UCSD-AML1 (cell line): ENCODE measurements at regions not wholly inside any gene's neighbourhood (a gene's known extent, or its start where the extent isn't known, plus 50 kb on each side); places are given as distances from the start of the nearest gene placed in this dataset.
"Not testable (repeated sequence)": the region's sequence is repeated elsewhere in the genome, so short reads cannot be mapped to it uniquely, and the experiment has no call there.

Experiments
- DNase-seq: peaks from one replicate; lab custom pipeline; 2025; ENCODE audit not compliant: unreplicated experiment; lab: John Stamatoyannopoulos, UW

GRCh38 chr3:181609030-181609767 lies 102.5 kb upstream of the SOX2 start:
- DNase-seq: no peak

GRCh38 chr3:181604267-181604666 lies 107.5 kb upstream of the SOX2 start:
- no peak for DNase-seq

GRCh38 chr3:181596126-181596525 lies 115.6 kb upstream of the SOX2 start:
- DNase-seq: no peak

- not testable (repeated sequence) for DNase-seq
Observed at GRCh38 chr3:181590939-181591338, 120.8 kb upstream of the SOX2 start.

- no peak for DNase-seq
Observed at GRCh38 chr3:181582619-181583018, 129.1 kb upstream of the SOX2 start.

GRCh38 chr3:181581656-181582055 lies 130.1 kb upstream of the SOX2 start:
- no peak for DNase-seq

- DNase-seq: no peak
Observed at GRCh38 chr3:181578743-181579142, 133.0 kb upstream of the SOX2 start.

GRCh38 chr3:181572432-181572831 lies 139.3 kb upstream of the SOX2 start:
- no peak for DNase-seq

GRCh38 chr3:181570472-181570871 lies 141.3 kb upstream of the SOX2 start:
- DNase-seq: no peak

- DNase-seq: no peak
Observed at GRCh38 chr3:181569356-181569940, 142.3 kb upstream of the SOX2 start.

GRCh38 chr3:181568693-181569092 lies 143.0 kb upstream of the SOX2 start:
- DNase-seq: no peak

- DNase-seq: no peak
Observed at GRCh38 chr3:181568248-181568647, 143.5 kb upstream of the SOX2 start.

GRCh38 chr3:181567311-181568075 lies 144.2 kb upstream of the SOX2 start:
- no peak for DNase-seq

- no peak for DNase-seq
Observed at GRCh38 chr3:181565416-181565815, 146.3 kb upstream of the SOX2 start.

GRCh38 chr3:181564222-181564621 lies 147.5 kb upstream of the SOX2 start:
- DNase-seq: no peak

GRCh38 chr3:181561139-181562031 lies 150.3 kb upstream of the SOX2 start:
- no peak for DNase-seq

GRCh38 chr3:181558870-181559269 lies 152.9 kb upstream of the SOX2 start:
- no peak for DNase-seq

- DNase-seq: no peak
Observed at GRCh38 chr3:181555681-181556080, 156.0 kb upstream of the SOX2 start.

- no peak for DNase-seq
Observed at GRCh38 chr3:181554233-181554765, 157.4 kb upstream of the SOX2 start.

GRCh38 chr3:181549266-181549665 lies 162.5 kb upstream of the SOX2 start:
- DNase-seq: peak; percentile 8

- DNase-seq: no peak
Observed at GRCh38 chr3:181541414-181541813, 170.3 kb upstream of the SOX2 start.
